SK-N-SH treated with all-trans-retinoic acid at 6 μM for 48 hours (cell line): ENCODE measurements at regions not wholly inside any gene's neighbourhood (a gene's known extent, or its start where the extent isn't known, plus 50 kb on each side); places are given as distances from the start of the nearest gene placed in this dataset.
"Not testable (repeated sequence)": the region's sequence is repeated elsewhere in the genome, so short reads cannot be mapped to it uniquely, and the experiment has no call there.

ENCODE experiments used
- ATAC-seq: fragments of 200-7000 bp; cut with Tn5 transposase; 3 replicates; pipeline ENCODE4 v1.9.1; 2020; ENCODE audit warnings: mild to moderate bottlenecking, moderate library complexity
- ARNTL ChIP-seq: fragments of 450-650 bp; formaldehyde crosslinking; IDR thresholded peaks from 2 replicates; pipeline ENCODE4 v1.5.0; 2020; ENCODE audit warnings: low read depth, mild to moderate bottlenecking, moderate library complexity, borderline replicate concordance
- BACH2 ChIP-seq: fragments of 250-450 bp; sonication (Bioruptor Pico); IDR thresholded peaks from 2 replicates; pipeline ENCODE4 v1.9.0; 2021; ENCODE audit warnings: mild to moderate bottlenecking, borderline replicate concordance
- CREB5 ChIP-seq: fragments of 250-450 bp; sonication (Bioruptor Pico); IDR thresholded peaks from 2 replicates; pipeline ENCODE4 v1.5.1; 2020; ENCODE audit warnings: low read depth, mild to moderate bottlenecking, moderate library complexity
- CSDC2 ChIP-seq: fragments of 250-450 bp; sonication (Bioruptor Pico); IDR thresholded peaks from 2 replicates; pipeline ENCODE4 v1.5.0; 2020; ENCODE audit warnings: mild to moderate bottlenecking, moderate library complexity
- ESRRG ChIP-seq: fragments of 250-450 bp; sonication (Bioruptor Pico); IDR thresholded peaks from 2 replicates; pipeline ENCODE4 v1.6.1; 2021; ENCODE audit warnings: mild to moderate bottlenecking
- GLIS3 ChIP-seq: fragments of 250-450 bp; sonication (Bioruptor Pico); IDR thresholded peaks from 2 replicates; pipeline ENCODE4 v1.5.0; 2020; ENCODE audit warnings: mild to moderate bottlenecking, moderate library complexity
- ISL1 ChIP-seq: fragments of 250-450 bp; sonication (Bioruptor Pico); IDR thresholded peaks from 2 replicates; pipeline ENCODE4 v2.1.2; 2022; ENCODE audit warnings: mild to moderate bottlenecking, moderate library complexity
- OSR1 ChIP-seq: fragments of 250-450 bp; sonication (Bioruptor Pico); IDR thresholded peaks from 2 replicates; pipeline ENCODE4 v1.8.0; 2022; ENCODE audit warnings: moderate library complexity, mild to moderate bottlenecking, inconsistent platforms
- PATZ1 ChIP-seq: fragments of 250-450 bp; sonication (Bioruptor Pico); IDR thresholded peaks from 2 replicates; pipeline ENCODE4 v1.8.0; 2020; ENCODE audit warnings: mild to moderate bottlenecking, moderate library complexity, borderline replicate concordance
- POU6F1 ChIP-seq: fragments of 250-450 bp; sonication (Bioruptor Pico); IDR thresholded peaks from 2 replicates; pipeline ENCODE4 v1.8.0; 2021; ENCODE audit warnings: low read depth, mild to moderate bottlenecking, moderate library complexity, borderline replicate concordance
- PPARA ChIP-seq: fragments of 250-450 bp; sonication (Bioruptor Pico); IDR thresholded peaks from 2 replicates; pipeline ENCODE4 v1.5.0; 2020; ENCODE audit warnings: mild to moderate bottlenecking, borderline replicate concordance
- RARB ChIP-seq: fragments of 250-450 bp; sonication (Bioruptor Pico); IDR thresholded peaks from 2 replicates; pipeline ENCODE4 v1.8.0; 2021; ENCODE audit warnings: mild to moderate bottlenecking, moderate library complexity
- SNAI2 ChIP-seq: fragments of 250-450 bp; sonication (Bioruptor Pico); IDR thresholded peaks from 2 replicates; pipeline ENCODE4 v1.5.0; 2020; ENCODE audit warnings: mild to moderate bottlenecking, moderate library complexity
- TCF4 ChIP-seq: fragments of 250-450 bp; sonication (Bioruptor Pico); IDR thresholded peaks from 2 replicates; pipeline ENCODE4 v1.8.0; 2021; ENCODE audit warnings: mild to moderate bottlenecking, moderate library complexity, borderline replicate concordance
- TOX ChIP-seq: fragments of 250-450 bp; sonication (Bioruptor Pico); IDR thresholded peaks from 2 replicates; pipeline ENCODE4 v1.8.0; 2021; ENCODE audit warnings: mild to moderate bottlenecking, moderate library complexity, borderline replicate concordance
- ZC3H10 ChIP-seq: fragments of 250-450 bp; sonication (Bioruptor Pico); IDR thresholded peaks from 2 replicates; pipeline ENCODE4 v1.5.1; 2021; ENCODE audit warnings: mild to moderate bottlenecking, moderate library complexity
- ZNF70 ChIP-seq: fragments of 450-650 bp; formaldehyde crosslinking; IDR thresholded peaks from 2 replicates; pipeline ENCODE4 v1.5.0; 2020; ENCODE audit warnings: mild to moderate bottlenecking, moderate library complexity
- ZNF8 ChIP-seq: fragments of 450-650 bp; formaldehyde crosslinking; IDR thresholded peaks from 2 replicates; pipeline ENCODE4 v1.5.0; 2020; ENCODE audit warnings: mild to moderate bottlenecking, moderate library complexity
- TF ChIP-seq, protein P1 (sequence below): fragments of 250-450 bp; sonication (Bioruptor Pico); IDR thresholded peaks from 2 replicates; pipeline ENCODE4 v1.5.1; 2021; ENCODE audit warnings: mild to moderate bottlenecking, moderate library complexity

DNA sequence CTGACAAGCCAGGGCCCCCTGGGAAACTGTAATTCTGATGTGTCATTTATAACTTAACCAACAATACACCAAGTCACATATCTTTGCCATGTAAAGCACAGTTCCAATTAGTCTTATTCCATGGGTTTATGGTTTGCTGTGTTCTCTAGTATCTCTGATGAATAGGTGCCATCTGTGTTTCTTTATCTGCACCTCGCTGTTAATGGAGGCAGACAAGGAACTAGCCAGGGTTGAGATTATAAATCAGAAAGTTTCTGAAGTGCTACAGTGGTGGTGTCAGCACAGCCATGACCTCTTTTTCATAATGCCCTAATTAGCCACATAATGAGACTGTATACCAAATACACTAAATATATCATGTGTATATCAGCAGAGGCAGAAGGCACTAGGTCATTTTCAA lies 866.4 kb downstream of the PLOD2 start (continued):
- TF ChIP-seq PATZ1 (CRISPR knock-in tag) (no peak), CSDC2 (CRISPR knock-in tag) (no peak), POU6F1 (CRISPR knock-in tag) (no peak), GLIS3 (CRISPR knock-in tag) (no peak)

GRCh38 chr3:145307272-145307671 lies 853.7 kb downstream of the PLOD2 start:
- ATAC-seq: no peak
- no peak for TF ChIP-seq OSR1 (CRISPR knock-in tag)
- no peak for TF ChIP-seq ARNTL (CRISPR knock-in tag)
- no peak for TF ChIP-seq BACH2 (CRISPR knock-in tag)
- no peak for TF ChIP-seq SNAI2
- TF ChIP-seq POU6F1 (CRISPR knock-in tag): no peak
- no peak for TF ChIP-seq TOX (CRISPR knock-in tag)
- no peak for TF ChIP-seq GLIS3 (CRISPR knock-in tag)
- TF ChIP-seq, protein P1, sequence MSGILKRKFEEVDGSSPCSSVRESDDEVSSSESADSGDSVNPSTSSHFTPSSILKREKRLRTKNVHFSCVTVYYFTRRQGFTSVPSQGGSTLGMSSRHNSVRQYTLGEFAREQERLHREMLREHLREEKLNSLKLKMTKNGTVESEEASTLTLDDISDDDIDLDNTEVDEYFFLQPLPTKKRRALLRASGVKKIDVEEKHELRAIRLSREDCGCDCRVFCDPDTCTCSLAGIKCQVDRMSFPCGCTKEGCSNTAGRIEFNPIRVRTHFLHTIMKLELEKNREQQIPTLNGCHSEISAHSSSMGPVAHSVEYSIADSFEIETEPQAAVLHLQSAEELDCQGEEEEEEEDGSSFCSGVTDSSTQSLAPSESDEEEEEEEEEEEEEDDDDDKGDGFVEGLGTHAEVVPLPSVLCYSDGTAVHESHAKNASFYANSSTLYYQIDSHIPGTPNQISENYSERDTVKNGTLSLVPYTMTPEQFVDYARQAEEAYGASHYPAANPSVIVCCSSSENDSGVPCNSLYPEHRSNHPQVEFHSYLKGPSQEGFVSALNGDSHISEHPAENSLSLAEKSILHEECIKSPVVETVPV (CRISPR knock-in tag): no peak
- no peak for TF ChIP-seq PATZ1 (CRISPR knock-in tag)
- no peak for TF ChIP-seq PPARA (CRISPR knock-in tag)
- TF ChIP-seq TCF4: no peak
- no peak for TF ChIP-seq ISL1 (CRISPR knock-in tag)
- no peak for TF ChIP-seq ZNF70 (CRISPR knock-in tag)
- no peak for TF ChIP-seq RARB (CRISPR knock-in tag)
- TF ChIP-seq ESRRG: no peak
- TF ChIP-seq CREB5 (CRISPR knock-in tag): no peak

DNA sequence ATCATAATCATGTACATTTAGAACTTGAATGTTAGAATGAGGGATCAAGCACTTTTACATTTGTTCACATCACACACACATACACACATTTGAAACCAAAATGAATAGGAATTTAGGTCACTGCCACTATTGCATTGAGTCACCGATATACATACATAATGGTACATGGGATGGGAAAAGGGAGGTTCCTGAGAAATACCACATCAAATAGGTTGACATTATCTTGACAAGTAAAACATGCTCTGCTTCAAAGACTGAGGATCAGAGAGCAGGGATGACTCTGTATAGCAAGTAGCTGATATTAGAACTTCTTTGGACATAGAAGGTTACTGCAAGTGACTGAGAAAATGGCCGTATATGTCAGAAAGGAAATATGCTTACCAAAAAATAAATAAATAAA lies 847.2 kb downstream of the PLOD2 start:
- TF ChIP-seq CREB5 (CRISPR knock-in tag) (no peak), GLIS3 (CRISPR knock-in tag) (no peak), TCF4 (no peak), ZNF70 (CRISPR knock-in tag) (no peak), ZNF8 (no peak), OSR1 (CRISPR knock-in tag) (no peak), ZC3H10 (CRISPR knock-in tag) (no peak), TOX (CRISPR knock-in tag) (no peak), POU6F1 (CRISPR knock-in tag) (no peak), PATZ1 (CRISPR knock-in tag) (no peak), BACH2 (CRISPR knock-in tag) (no peak)
- TF ChIP-seq, protein P1 (CRISPR knock-in tag): no peak
- no peak for ATAC-seq

GRCh38 chr3:145316253-145316652 lies 844.7 kb downstream of the PLOD2 start:
- ATAC-seq: not testable (repeated sequence)
